Loucy (cell line): ENCODE measurements at regions not wholly inside any gene's neighbourhood (a gene's known extent, or its start where the extent isn't known, plus 50 kb on each side); places are given as distances from the start of the nearest gene placed in this dataset.

Source experiments
- CTCF ChIP-seq: fragments of 200-600 bp; sonication (generic); conservative IDR thresholded peaks from 2 replicates; pipeline ENCODE4 v1.5.1; 2014; ENCODE audit warnings: mild to moderate bottlenecking, antibody characterized with exemption, low read length
- EZH2phosphoT487 ChIP-seq: fragments of 200-600 bp; IDR thresholded peaks from 2 replicates; pipeline ENCODE4 v1.6.1; 2018; ENCODE audit warnings: antibody characterized with exemption, mild to moderate bottlenecking, moderate library complexity, borderline replicate concordance

- no peak for TF ChIP-seq CTCF
- no peak for TF ChIP-seq EZH2phosphoT487
Observed at GRCh38 chr4:148692242-148692641, 250.0 kb upstream of the NR3C2 start.
